K562 (cell line): ENCODE measurements at regions not wholly inside any gene's neighbourhood (a gene's known extent, or its start where the extent isn't known, plus 50 kb on each side); places are given as distances from the start of the nearest gene placed in this dataset.

Experiments used
- ATAC-seq: fragments of 200-7000 bp; cut with Tn5 transposase; 3 replicates; pipeline ENCODE4 v1.9.1; 2020; ENCODE audit warnings: moderate library complexity
- BruUV-seq: library from RNA; stranded (reverse); fragments of 400-500 nt; replicated peaks from 2 replicates; lab custom pipeline; 2021; lab: Mats Ljungman, UMichigan
- CTCF ChIA-PET: fragments of 300-600 bp; formaldehyde crosslinking; extraction: SDS; loops from one replicate; lab custom pipeline; 2021; ENCODE audit warnings: low intra/inter-chr PET ratio; lab: Yijun Ruan, JAX
- POLR2A ChIA-PET: fragments of 300-600, 350-650 bp; sonication (Branson Sonifier 250); formaldehyde crosslinking; extraction: SDS; loops from one replicate; lab custom pipeline; 2021; ENCODE audit warnings: antibody characterized with exemption, inconsistent platforms; lab: Yijun Ruan, JAX
- DNase-seq, 4 experiments: peaks; one replicate each; pipeline versions ENCODE4 v3.0.0 to v3.0.0-alpha.2; 2011 to 2018; ENCODE audit warnings: low spot score in 3 of 4, mixed read lengths in 3 of 4; ENCODE audit errors: extremely low read depth in 1 of 4
- FAIRE-seq: peaks from 2 replicates; lab custom pipeline; 2011; peaks lifted over from hg19 to GRCh38; lab: Jason Lieb, UNC
- H2AFZ ChIP-seq: 2 replicates; pipeline ENCODE4 v1.6.0; 2011; ENCODE audit warnings: low read depth, low read length, control low read depth, inconsistent platforms
- H3K27ac ChIP-seq: fragments of 200-600 bp; 3 replicates; pipeline ENCODE4 v1.8.0; 2011; ENCODE audit warnings: low read depth, mild to moderate bottlenecking, control low read depth, inconsistent platforms, low read length, moderate library complexity, mixed read lengths; ENCODE audit errors: extremely low read depth
- H3K27me3 ChIP-seq, 2 experiments: fragments of 300-600 bp in 1 of 2; 2 replicates in 1 of 2; 3 replicates in 1 of 2; pipeline versions ENCODE4 v1.6.0 to v1.8.0; 2011; ENCODE audit warnings: inconsistent platforms in 2 of 2, low read length in 2 of 2, mild to moderate bottlenecking in 1 of 2, mixed read lengths in 1 of 2, moderate library complexity in 1 of 2; ENCODE audit not compliant: control insufficient read depth in 2 of 2, insufficient read depth in 2 of 2
- H3K36me3 ChIP-seq: fragments of 300-600 bp; 3 replicates; pipeline ENCODE4 v1.8.0; 2011; ENCODE audit warnings: mild to moderate bottlenecking, low read length, inconsistent platforms; ENCODE audit not compliant: control insufficient read depth, insufficient read depth
- H3K4me1 ChIP-seq, 2 experiments: fragments of 200-600 bp in 1 of 2; replicated peaks in 1 of 2; 2 replicates in 1 of 2; 3 replicates in 1 of 2; pipeline versions ENCODE4 v1.5.1 to v1.8.0; 2011; ENCODE audit warnings: inconsistent platforms in 2 of 2, low read length in 2 of 2, mild to moderate bottlenecking in 1 of 2, mixed read lengths in 1 of 2, moderate library complexity in 1 of 2; ENCODE audit not compliant: control insufficient read depth in 2 of 2, insufficient read depth in 2 of 2
- H3K4me2 ChIP-seq: 2 replicates; pipeline ENCODE4 v1.6.1; 2011; ENCODE audit warnings: low read length, control low read depth, inconsistent platforms, mixed read lengths; ENCODE audit not compliant: insufficient read depth
- H3K4me3 ChIP-seq: fragments of 200-600 bp; sonication (generic), shearing (Covaris generic); 2 replicates; pipeline ENCODE4 v1.5.1; 2016; ENCODE audit warnings: control low read depth, inconsistent platforms
- H3K79me2 ChIP-seq: fragments of 200-600 bp; 3 replicates; pipeline ENCODE4 v1.8.0; 2011; ENCODE audit warnings: low read length, inconsistent platforms; ENCODE audit not compliant: control insufficient read depth, insufficient read depth
- H3K9ac ChIP-seq, 2 experiments: 2 replicates each; pipeline versions ENCODE4 v1.6.0 to v1.6.1; 2011; ENCODE audit warnings: low read depth in 2 of 2, low read length in 2 of 2, control low read depth in 1 of 2, inconsistent platforms in 1 of 2, mild to moderate bottlenecking in 1 of 2, mixed read lengths in 1 of 2; ENCODE audit not compliant: insufficient read depth in 1 of 2
- H3K9me1 ChIP-seq: one replicate; pipeline ENCODE4 v1.6.0; 2011; ENCODE audit warnings: inconsistent platforms, mild to moderate bottlenecking, low read length, moderate library complexity; ENCODE audit not compliant: control insufficient read depth, insufficient read depth
- H3K9me3 ChIP-seq: replicated peaks from 2 replicates; pipeline ENCODE4 v1.5.1; 2011; ENCODE audit warnings: low read depth, low read length, inconsistent platforms; ENCODE audit not compliant: control insufficient read depth, insufficient read depth
- H4K20me1 ChIP-seq: replicated peaks from 2 replicates; pipeline ENCODE4 v1.6.1; 2011; ENCODE audit warnings: low read length, inconsistent platforms, mixed read lengths; ENCODE audit not compliant: control insufficient read depth, insufficient read depth
- CHD1 ChIP-seq: fragments of 200-600 bp; sonication (generic); IDR thresholded peaks from one replicate; pipeline ENCODE4 v1.6.1; 2012; ENCODE audit warnings: mild to moderate bottlenecking, moderate library complexity, low read length, inconsistent platforms
- DPF2 ChIP-seq: fragments of 450-650 bp; IDR thresholded peaks from 2 replicates; pipeline ENCODE4 v1.6.1; 2016
- NELFE ChIP-seq: IDR thresholded peaks from 2 replicates; pipeline ENCODE4 v1.6.1; 2011; ENCODE audit warnings: mild to moderate bottlenecking; ENCODE audit not compliant: insufficient read depth, insufficient read length
- NFIC ChIP-seq: fragments of 450-650 bp; IDR thresholded peaks from 2 replicates; pipeline ENCODE4 v1.6.1; 2017; ENCODE audit warnings: mild to moderate bottlenecking, inconsistent platforms
- NR1H2 ChIP-seq: sonication (generic); formaldehyde crosslinking; IDR thresholded peaks from 2 replicates; pipeline ENCODE4 v1.4.0; 2020; ENCODE audit warnings: mild to moderate bottlenecking, missing genetic modification reagents
- PPARD ChIP-seq: fragments of 250-450 bp; sonication (Bioruptor Pico); IDR thresholded peaks from 2 replicates; pipeline ENCODE4 v1.8.0; 2022; ENCODE audit warnings: inconsistent platforms, mild to moderate bottlenecking, moderate library complexity
- PTRF ChIP-seq: fragments of 450-650 bp; IDR thresholded peaks from 2 replicates; pipeline ENCODE4 v1.6.1; 2016; ENCODE audit warnings: mild to moderate bottlenecking, missing genetic modification characterization, missing compliant biosample characterization
- SMC3 ChIP-seq: conservative IDR thresholded peaks from 2 replicates; pipeline ENCODE4 v1.6.1; 2011; ENCODE audit warnings: low read depth, low read length, improper control_type of control experiment; ENCODE audit not compliant: insufficient read depth
- TCFL5 ChIP-seq: fragments of 250-450 bp; sonication (Bioruptor Pico); conservative IDR thresholded peaks from 2 replicates; pipeline ENCODE4 v1.6.1; 2021; ENCODE audit warnings: mild to moderate bottlenecking, moderate library complexity, matching md5 sums
- ZBTB1 ChIP-seq: sonication (generic); formaldehyde crosslinking; IDR thresholded peaks from 2 replicates; pipeline ENCODE4 v1.8.1; 2023; ENCODE audit warnings: missing genetic modification reagents, low read depth, mild to moderate bottlenecking, borderline replicate concordance
- ZNF217 ChIP-seq: sonication (generic); formaldehyde crosslinking; IDR thresholded peaks from 2 replicates; pipeline ENCODE4 v1.8.0; 2022; ENCODE audit warnings: mild to moderate bottlenecking, missing genetic modification reagents
- ZNF408 ChIP-seq: fragments of 250-450 bp; sonication (Bioruptor Pico); IDR thresholded peaks from 2 replicates; pipeline ENCODE4 v1.4.0; 2020; ENCODE audit warnings: low read depth, mild to moderate bottlenecking, moderate library complexity
- in situ Hi-C: fragments of 300-500 bp; cut with MboI; formaldehyde crosslinking; loops from 4 replicates; pipeline ENCODE4 v1.15.0; 2018; ENCODE audit warnings: inconsistent platforms, mixed read lengths
- intact Hi-C: fragments of 100-400 bp; cut with micrococcal nuclease; formaldehyde crosslinking; loops from 2 replicates; pipeline ENCODE4 v1.14.2; 2022

- Histone ChIP-seq H3K4me1 (no peaks in the 10 kb centered on the region; a peak in 1 of 5 replicates), H3K4me2 (no peak overlapping the region), H3K36me3 (no peaks in the 10 kb centered on the region), H3K27ac (no peak overlapping the region), H3K9me3 (no peaks in the 10 kb centered on the region), H3K9me1 (no peaks in the 10 kb centered on the region), H4K20me1 (no peaks in the 10 kb centered on the region), H3K27me3 (no peaks in the 10 kb centered on the region), H3K4me3 (no peak overlapping the region), H3K79me2 (no peaks in the 10 kb centered on the region), H3K9ac (no peak overlapping the region), H2AFZ (no peak overlapping the region)
- no peak for TF ChIP-seq NR1H2 (CRISPR knock-in tag)
- no peak for TF ChIP-seq NELFE
- no peak for TF ChIP-seq CHD1
- no peak for TF ChIP-seq ZNF408 (CRISPR knock-in tag)
- no peak for TF ChIP-seq DPF2
- no peak for TF ChIP-seq PPARD
- TF ChIP-seq PTRF (tag), result no peak
- no peak for TF ChIP-seq NFIC
- TF ChIP-seq TCFL5 (CRISPR knock-in tag), result no peak
- TF ChIP-seq ZNF217 (CRISPR knock-in tag), result no peak
- TF ChIP-seq ZBTB1, result no peak
- no peak for TF ChIP-seq SMC3
- DNase-seq, result no peak
- FAIRE-seq, result no peak
- no peak for ATAC-seq
- ChIA-PET CTCF (no interaction called here), POLR2A (interaction anchor here (1.0 kb wide), 1 partner anchor 8 kb away, joined by 3 read pairs; no protein-coding TSS in a partner anchor)
- BruUV-seq, result no TSS peak
- in situ Hi-C loops, result no loop called here
- intact Hi-C loops, result no loop called here
Observed at GRCh38 chr12:89138048-89138852, 214.1 kb downstream of the DUSP6 start.
